SK-N-SH (cell line): ENCODE measurements at regions not wholly inside any gene's neighbourhood (a gene's known extent, or its start where the extent isn't known, plus 50 kb on each side); places are given as distances from the start of the nearest gene placed in this dataset.

ENCODE experiments used
- CTCF ChIA-PET: fragments of 300-600, 350-600 bp; formaldehyde crosslinking; extraction: SDS; loops from one replicate; lab custom pipeline; 2021; lab: Yijun Ruan, JAX
- POLR2A ChIA-PET: fragments of 350-600 bp; sonication (Branson Sonifier 250); formaldehyde crosslinking; extraction: SDS; loops from one replicate; lab custom pipeline; 2020; ENCODE audit warnings: antibody characterized with exemption, inconsistent platforms; lab: Yijun Ruan, JAX
- DNase-seq: peaks from one replicate; pipeline ENCODE4 v3.0.0; 2012
- H2AFZ ChIP-seq: fragments of 200-600 bp; sonication (generic); 2 replicates; pipeline ENCODE4 v1.8.1; 2016; ENCODE audit warnings: antibody characterized with exemption, mild to moderate bottlenecking, low read depth
- H3F3A ChIP-seq: fragments of 200-600 bp; sonication (generic); replicated peaks from 2 replicates; pipeline ENCODE3; 2016; ENCODE audit warnings: antibody characterized with exemption, mild to moderate bottlenecking; ENCODE audit not compliant: insufficient read depth
- H3K27ac ChIP-seq, 2 experiments: fragments of 200-500 bp in 1 of 2; fragments of 200-600 bp in 1 of 2; sonication (Bioruptor generic) in 1 of 2; sonication (generic), shearing (Covaris generic) in 1 of 2; 2 replicates each; pipeline versions ENCODE4 v1.5.1 to v1.6.1; 2014 to 2016; ENCODE audit warnings: low read depth in 2 of 2, inconsistent platforms in 1 of 2, low read length in 1 of 2, mild to moderate bottlenecking in 1 of 2, mixed read lengths in 1 of 2
- H3K27me3 ChIP-seq: fragments of 200-600 bp; sonication (generic), shearing (Covaris generic); 2 replicates; pipeline ENCODE4 v1.6.1; 2016; ENCODE audit warnings: mixed run types; ENCODE audit not compliant: insufficient read depth
- H3K36me3 ChIP-seq, 2 experiments: fragments of 200-500 bp in 1 of 2; fragments of 200-600 bp in 1 of 2; sonication (Bioruptor generic) in 1 of 2; sonication (generic) in 1 of 2; replicated peaks in 1 of 2; 2 replicates each; pipeline versions ENCODE3 to v1.5.1; 2014 to 2016; ENCODE audit warnings: low read length in 1 of 2, mild to moderate bottlenecking in 1 of 2; ENCODE audit not compliant: insufficient read depth in 2 of 2, control insufficient read depth in 1 of 2
- H3K4me1 ChIP-seq, 2 experiments: fragments of 200-500 bp in 1 of 2; fragments of 200-600 bp in 1 of 2; sonication (Bioruptor generic) in 1 of 2; sonication (generic), shearing (Covaris generic) in 1 of 2; 2 replicates each; pipeline versions ENCODE4 v1.5.1 to v1.6.1; 2014 to 2016; ENCODE audit warnings: low read depth in 1 of 2, low read length in 1 of 2, mixed run types in 1 of 2; ENCODE audit not compliant: insufficient read depth in 2 of 2, control insufficient read depth in 1 of 2
- H3K4me2 ChIP-seq: fragments of 200-600 bp; sonication (generic), shearing (Covaris generic); 2 replicates; pipeline ENCODE4 v1.6.1; 2017; ENCODE audit warnings: mixed run types
- H3K4me3 ChIP-seq, 2 experiments: fragments of 200-500 bp in 1 of 2; fragments of 200-600 bp in 1 of 2; sonication (Bioruptor generic) in 1 of 2; sonication (generic), shearing (Covaris generic) in 1 of 2; 2 replicates each; pipeline versions ENCODE4 v1.5.1 to v1.8.1; 2014 to 2016; ENCODE audit warnings: low read depth in 2 of 2, inconsistent platforms in 1 of 2, low read length in 1 of 2, mild to moderate bottlenecking in 1 of 2, mixed read lengths in 1 of 2, moderate library complexity in 1 of 2
- H3K79me2 ChIP-seq: fragments of 200-600 bp; sonication (generic); 2 replicates; pipeline ENCODE4 v1.8.1; 2017; ENCODE audit warnings: mild to moderate bottlenecking; ENCODE audit not compliant: insufficient read depth
- H3K9ac ChIP-seq: fragments of 200-600 bp; sonication (generic); 2 replicates; pipeline ENCODE4 v1.6.1; 2017; ENCODE audit warnings: mixed run types
- H3K9me2 ChIP-seq: fragments of 200-600 bp; sonication (generic); 2 replicates; pipeline ENCODE4 v1.6.1; 2017; ENCODE audit warnings: mixed run types
- H3K9me3 ChIP-seq: fragments of 200-600 bp; sonication (generic); 2 replicates; pipeline ENCODE4 v1.6.1; 2017; ENCODE audit warnings: mixed run types, mild to moderate bottlenecking, moderate library complexity
- H4K20me1 ChIP-seq: fragments of 200-600 bp; sonication (generic); 2 replicates; pipeline ENCODE4 v1.6.1; 2017; ENCODE audit warnings: mild to moderate bottlenecking, mixed run types; ENCODE audit not compliant: insufficient read depth
- EZH2phosphoT487 ChIP-seq: fragments of 200-600 bp; sonication (generic); IDR thresholded peaks from 2 replicates; pipeline ENCODE4 v1.6.1; 2017; ENCODE audit warnings: low read depth, mixed run types, mild to moderate bottlenecking, antibody characterized with exemption, moderate library complexity, borderline replicate concordance
- FOSL2 ChIP-seq: IDR thresholded peaks from 2 replicates; pipeline ENCODE4 v1.4.0; 2012; ENCODE audit warnings: low read depth, mild to moderate bottlenecking, moderate library complexity, borderline replicate concordance
- FOXJ3 ChIP-seq: sonication (generic); formaldehyde crosslinking; IDR thresholded peaks from 2 replicates; pipeline ENCODE4 v1.5.1; 2020; ENCODE audit warnings: mild to moderate bottlenecking, missing genetic modification reagents
- GATA2 ChIP-seq: sonication (generic); formaldehyde crosslinking; IDR thresholded peaks from 2 replicates; pipeline ENCODE4 v1.5.0; 2020; ENCODE audit warnings: mild to moderate bottlenecking, missing genetic modification reagents
- JUND ChIP-seq: IDR thresholded peaks from 2 replicates; pipeline ENCODE4 v1.4.0; 2012
- MEF2A ChIP-seq: IDR thresholded peaks from 2 replicates; pipeline ENCODE4 v1.4.0; 2012; ENCODE audit warnings: low read depth, borderline replicate concordance
- MXI1 ChIP-seq: IDR thresholded peaks from 2 replicates; pipeline ENCODE4 v1.6.1; 2012; ENCODE audit warnings: mild to moderate bottlenecking, low read depth, low read length, improper control_type of control experiment
- NRF1 ChIP-seq: IDR thresholded peaks from 2 replicates; pipeline ENCODE4 v1.6.1; 2012; ENCODE audit warnings: low read depth, mild to moderate bottlenecking, low read length
- POLR2AphosphoS5 ChIP-seq: IDR thresholded peaks from 2 replicates; pipeline ENCODE4 v1.6.1; 2012; ENCODE audit warnings: low read depth, low read length
- RAD21 ChIP-seq: IDR thresholded peaks from 2 replicates; pipeline ENCODE4 v1.6.1; 2012; ENCODE audit warnings: mild to moderate bottlenecking, low read length
- RCOR1 ChIP-seq: fragments of 150-350 bp; IDR thresholded peaks from 2 replicates; pipeline ENCODE4 v1.6.1; 2017; ENCODE audit warnings: antibody characterized with exemption, low read length
- SIN3A ChIP-seq: IDR thresholded peaks from 2 replicates; pipeline ENCODE4 v1.6.1; 2012; ENCODE audit warnings: low read depth, mild to moderate bottlenecking, low read length, moderate library complexity, borderline replicate concordance
- SMC3 ChIP-seq: IDR thresholded peaks from 2 replicates; pipeline ENCODE4 v1.6.1; 2012; ENCODE audit warnings: low read depth, low read length, improper control_type of control experiment
- TAF1 ChIP-seq: IDR thresholded peaks from 2 replicates; pipeline ENCODE4 v1.6.1; 2012; ENCODE audit warnings: low read depth, mild to moderate bottlenecking, low read length, moderate library complexity, borderline replicate concordance
- TCF12 ChIP-seq: IDR thresholded peaks from 2 replicates; pipeline ENCODE4 v1.4.0; 2012
- WGBS: methylation state at CpG from one replicate; pipeline ENCODE4 v1.1.6; 2017; ENCODE audit warnings: low lambda C conversion rate; 5-methylcytosine and 5-hydroxymethylcytosine counted together
- TF ChIP-seq, protein P1 (sequence below): fragments of 150-350 bp; IDR thresholded peaks from 2 replicates; pipeline ENCODE4 v1.6.1; 2017; ENCODE audit warnings: antibody characterized with exemption, low read length, low read depth, borderline replicate concordance
- TF ChIP-seq, protein P2 (sequence below): fragments of 150-350 bp; IDR thresholded peaks from 2 replicates; pipeline ENCODE4 v1.6.1; 2016; ENCODE audit warnings: mild to moderate bottlenecking, low read depth, low read length
- TF ChIP-seq, protein P3 (sequence below): fragments of 200-600 bp; sonication (generic); IDR thresholded peaks from 2 replicates; pipeline ENCODE4 v1.6.1; 2017; ENCODE audit warnings: antibody characterized with exemption, mild to moderate bottlenecking, moderate library complexity
- TF ChIP-seq, protein P4 (sequence below): IDR thresholded peaks from 2 replicates; pipeline ENCODE4; 2012

DNA sequence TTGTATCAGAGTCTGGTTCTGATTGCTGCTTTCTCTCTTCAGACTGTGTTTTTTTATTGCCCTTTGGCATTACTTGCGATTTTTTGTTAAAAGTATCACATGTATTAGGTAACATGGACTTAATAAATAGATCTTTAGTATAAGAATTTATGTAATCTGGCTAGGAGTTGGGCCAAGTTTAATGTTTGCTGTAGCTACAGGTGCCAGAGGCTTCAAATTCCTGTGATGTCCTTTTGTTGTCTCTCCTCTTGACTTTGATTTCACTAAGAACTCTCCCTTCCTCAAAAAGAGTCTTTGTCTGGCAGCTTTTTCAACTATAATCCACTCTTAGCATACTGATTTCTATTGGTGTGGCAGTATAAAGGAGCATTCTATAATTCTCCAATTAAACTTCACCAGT is 313.1 kb downstream of the DTWD2 start:
- H3K27me3 ChIP-seq = no peaks in the 10 kb centered on the region
- H4K20me1 ChIP-seq = no peaks in the 10 kb centered on the region
- no peak for DNase-seq
- H3K4me1 ChIP-seq = no peaks in the 10 kb centered on the region
- H3K36me3 ChIP-seq = no peaks in the 10 kb centered on the region
- no peak overlapping the region for H3K9ac ChIP-seq
- no peak overlapping the region for H2AFZ ChIP-seq
- CTCF ChIA-PET = interaction anchor here (1.4 kb wide), 1 partner anchor 11 kb away, joined by 4 read pairs; no protein-coding TSS in a partner anchor
- no peaks in the 10 kb centered on the region for H3F3A ChIP-seq
- H3K4me3 ChIP-seq = no peak overlapping the region
- H3K79me2 ChIP-seq = no peaks in the 10 kb centered on the region
- H3K4me2 ChIP-seq = no peak overlapping the region
- POLR2A ChIA-PET = no interaction called here
- H3K27ac ChIP-seq = no peak overlapping the region
- H3K9me2 ChIP-seq = no peaks in the 10 kb centered on the region
- WGBS = 4% methylated on average over 1 of the region's 1 CpG
- TF ChIP-seq RAD21 = no peak
- TF ChIP-seq FOSL2 = no peak
- no peak for TF ChIP-seq SMC3
- TF ChIP-seq POLR2AphosphoS5 = no peak
- TF ChIP-seq TAF1 = no peak
- peaks cover 3% of the 10 kb centered on the region; the same call in 1 of the 2 replicates for H3K9me3 ChIP-seq

DNA sequence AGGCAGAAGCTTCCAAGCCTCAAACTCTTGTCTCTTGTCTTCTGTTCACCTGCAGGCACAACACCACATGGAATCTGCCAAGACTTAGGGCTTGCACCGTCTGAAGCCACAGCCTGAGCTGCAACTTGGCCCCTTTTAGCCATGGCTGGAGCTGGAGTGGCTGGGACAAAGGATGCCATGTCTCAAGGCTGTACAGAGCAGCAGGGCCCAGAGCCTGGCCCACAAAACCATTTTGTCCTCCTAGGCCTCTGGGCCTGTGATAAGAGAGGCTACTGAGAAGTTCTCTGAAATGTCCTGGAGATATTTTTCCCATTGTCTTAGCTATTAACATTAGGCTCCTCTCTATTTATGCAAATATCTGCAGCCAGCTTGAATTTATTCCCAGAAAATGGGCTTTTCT is 330.8 kb downstream of the DTWD2 start:
- TF ChIP-seq GATA2 (CRISPR knock-in tag) (no peak), FOSL2 (no peak), JUND (no peak), NRF1 (no peak), TCF12 (no peak), SIN3A (no peak), EZH2phosphoT487 (no peak), MXI1 (no peak), MEF2A (no peak), RCOR1 (no peak), FOXJ3 (CRISPR knock-in tag) (no peak)
- TF ChIP-seq, protein P1, sequence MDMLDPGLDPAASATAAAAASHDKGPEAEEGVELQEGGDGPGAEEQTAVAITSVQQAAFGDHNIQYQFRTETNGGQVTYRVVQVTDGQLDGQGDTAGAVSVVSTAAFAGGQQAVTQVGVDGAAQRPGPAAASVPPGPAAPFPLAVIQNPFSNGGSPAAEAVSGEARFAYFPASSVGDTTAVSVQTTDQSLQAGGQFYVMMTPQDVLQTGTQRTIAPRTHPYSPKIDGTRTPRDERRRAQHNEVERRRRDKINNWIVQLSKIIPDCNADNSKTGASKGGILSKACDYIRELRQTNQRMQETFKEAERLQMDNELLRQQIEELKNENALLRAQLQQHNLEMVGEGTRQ = no peak
- TF ChIP-seq, protein P2, sequence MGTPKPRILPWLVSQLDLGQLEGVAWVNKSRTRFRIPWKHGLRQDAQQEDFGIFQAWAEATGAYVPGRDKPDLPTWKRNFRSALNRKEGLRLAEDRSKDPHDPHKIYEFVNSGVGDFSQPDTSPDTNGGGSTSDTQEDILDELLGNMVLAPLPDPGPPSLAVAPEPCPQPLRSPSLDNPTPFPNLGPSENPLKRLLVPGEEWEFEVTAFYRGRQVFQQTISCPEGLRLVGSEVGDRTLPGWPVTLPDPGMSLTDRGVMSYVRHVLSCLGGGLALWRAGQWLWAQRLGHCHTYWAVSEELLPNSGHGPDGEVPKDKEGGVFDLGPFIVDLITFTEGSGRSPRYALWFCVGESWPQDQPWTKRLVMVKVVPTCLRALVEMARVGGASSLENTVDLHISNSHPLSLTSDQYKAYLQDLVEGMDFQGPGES = no peak
- TF ChIP-seq, protein P3, sequence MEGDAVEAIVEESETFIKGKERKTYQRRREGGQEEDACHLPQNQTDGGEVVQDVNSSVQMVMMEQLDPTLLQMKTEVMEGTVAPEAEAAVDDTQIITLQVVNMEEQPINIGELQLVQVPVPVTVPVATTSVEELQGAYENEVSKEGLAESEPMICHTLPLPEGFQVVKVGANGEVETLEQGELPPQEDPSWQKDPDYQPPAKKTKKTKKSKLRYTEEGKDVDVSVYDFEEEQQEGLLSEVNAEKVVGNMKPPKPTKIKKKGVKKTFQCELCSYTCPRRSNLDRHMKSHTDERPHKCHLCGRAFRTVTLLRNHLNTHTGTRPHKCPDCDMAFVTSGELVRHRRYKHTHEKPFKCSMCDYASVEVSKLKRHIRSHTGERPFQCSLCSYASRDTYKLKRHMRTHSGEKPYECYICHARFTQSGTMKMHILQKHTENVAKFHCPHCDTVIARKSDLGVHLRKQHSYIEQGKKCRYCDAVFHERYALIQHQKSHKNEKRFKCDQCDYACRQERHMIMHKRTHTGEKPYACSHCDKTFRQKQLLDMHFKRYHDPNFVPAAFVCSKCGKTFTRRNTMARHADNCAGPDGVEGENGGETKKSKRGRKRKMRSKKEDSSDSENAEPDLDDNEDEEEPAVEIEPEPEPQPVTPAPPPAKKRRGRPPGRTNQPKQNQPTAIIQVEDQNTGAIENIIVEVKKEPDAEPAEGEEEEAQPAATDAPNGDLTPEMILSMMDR = no peak
- TF ChIP-seq, protein P4, sequence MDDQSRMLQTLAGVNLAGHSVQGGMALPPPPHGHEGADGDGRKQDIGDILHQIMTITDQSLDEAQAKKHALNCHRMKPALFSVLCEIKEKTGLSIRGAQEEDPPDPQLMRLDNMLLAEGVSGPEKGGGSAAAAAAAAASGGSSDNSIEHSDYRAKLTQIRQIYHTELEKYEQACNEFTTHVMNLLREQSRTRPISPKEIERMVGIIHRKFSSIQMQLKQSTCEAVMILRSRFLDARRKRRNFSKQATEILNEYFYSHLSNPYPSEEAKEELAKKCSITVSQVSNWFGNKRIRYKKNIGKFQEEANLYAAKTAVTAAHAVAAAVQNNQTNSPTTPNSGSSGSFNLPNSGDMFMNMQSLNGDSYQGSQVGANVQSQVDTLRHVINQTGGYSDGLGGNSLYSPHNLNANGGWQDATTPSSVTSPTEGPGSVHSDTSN = no peak
- H3K9ac ChIP-seq = no peak overlapping the region
- H3F3A ChIP-seq = no peaks in the 10 kb centered on the region
- CTCF ChIA-PET = no interaction called here
- WGBS = 0% methylated on average over 1 of the region's 1 CpG
- no peaks in the 10 kb centered on the region for H3K9me2 ChIP-seq
- H3K4me3 ChIP-seq = no peak overlapping the region
- no peak overlapping the region for H3K27ac ChIP-seq
- no peak overlapping the region for H2AFZ ChIP-seq
- no peaks in the 10 kb centered on the region for H3K9me3 ChIP-seq
- no peaks in the 10 kb centered on the region for H3K27me3 ChIP-seq
- no peaks in the 10 kb centered on the region for H3K79me2 ChIP-seq
- H3K4me1 ChIP-seq = no peaks in the 10 kb centered on the region
- H4K20me1 ChIP-seq = no peaks in the 10 kb centered on the region
- no peaks in the 10 kb centered on the region for H3K36me3 ChIP-seq
- no peak for DNase-seq
- no peak overlapping the region for H3K4me2 ChIP-seq
- POLR2A ChIA-PET = no interaction called here
